IMR-90 (cell line): ENCODE measurements at regions not wholly inside any gene's neighbourhood (a gene's known extent, or its start where the extent isn't known, plus 50 kb on each side); places are given as distances from the start of the nearest gene placed in this dataset.

Source experiments
- BHLHE40 ChIP-seq: fragments of 150-350 bp; IDR thresholded peaks from 2 replicates; pipeline ENCODE4 v1.6.1; 2016; ENCODE audit warnings: mild to moderate bottlenecking, low read depth, low read length
- FOS ChIP-seq: fragments of 150-350 bp; IDR thresholded peaks from 2 replicates; pipeline ENCODE4 v1.6.1; 2016; ENCODE audit warnings: low read depth, low read length
- MAFK ChIP-seq: IDR thresholded peaks from 2 replicates; pipeline ENCODE4 v1.6.1; 2012; ENCODE audit warnings: low read depth, low read length, improper control_type of control experiment
- MAZ ChIP-seq: IDR thresholded peaks from 2 replicates; pipeline ENCODE4 v1.6.1; 2012; ENCODE audit warnings: low read depth, mild to moderate bottlenecking, low read length, improper control_type of control experiment, moderate library complexity, borderline replicate concordance
- MXI1 ChIP-seq: IDR thresholded peaks from 2 replicates; pipeline ENCODE4 v1.6.1; 2012; ENCODE audit warnings: low read depth, mild to moderate bottlenecking, low read length, moderate library complexity, borderline replicate concordance
- POLR2A ChIP-seq: IDR thresholded peaks from 2 replicates; pipeline ENCODE4 v1.6.1; 2012; ENCODE audit warnings: mild to moderate bottlenecking, low read depth, low read length
- RCOR1 ChIP-seq: IDR thresholded peaks from 2 replicates; pipeline ENCODE4 v1.6.1; 2012; ENCODE audit warnings: mild to moderate bottlenecking, low read length, improper control_type of control experiment; ENCODE audit not compliant: insufficient replicate concordance
- RFX5 ChIP-seq: IDR thresholded peaks from 2 replicates; pipeline ENCODE4 v1.8.0; 2012; ENCODE audit warnings: low read depth, mild to moderate bottlenecking, low read length, moderate library complexity
- TF ChIP-seq, protein P1 (sequence below): conservative IDR thresholded peaks from 2 replicates; pipeline ENCODE4 v1.5.1; 2012; ENCODE audit warnings: mild to moderate bottlenecking, low read depth, low read length, improper control_type of control experiment
- TF ChIP-seq, protein P2 (sequence below): fragments of 150-350 bp; IDR thresholded peaks from 2 replicates; pipeline ENCODE4 v1.6.1; 2017; ENCODE audit warnings: mild to moderate bottlenecking, antibody characterized with exemption, low read length, low read depth

DNA sequence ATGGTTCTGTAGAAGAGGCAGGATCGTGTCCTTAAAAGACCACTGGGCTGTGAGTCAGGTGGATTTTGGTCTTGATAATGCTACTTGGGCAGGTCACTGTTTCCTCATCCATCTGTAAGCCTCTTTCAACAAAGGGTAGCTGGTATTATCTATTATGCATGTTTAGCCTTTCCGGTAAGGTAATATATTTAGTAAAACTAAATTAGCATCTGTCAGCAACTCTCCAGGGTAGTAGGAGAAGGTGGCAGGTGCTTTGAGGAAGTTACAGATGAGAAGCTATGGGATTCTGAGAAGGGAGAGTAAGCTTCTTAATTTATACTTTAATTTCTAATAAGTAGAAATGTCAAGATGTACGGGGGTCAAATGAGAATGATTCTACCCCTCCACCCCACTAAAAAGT is 86.9 kb upstream of the TGM3 start:
- TF ChIP-seq, protein P1, sequence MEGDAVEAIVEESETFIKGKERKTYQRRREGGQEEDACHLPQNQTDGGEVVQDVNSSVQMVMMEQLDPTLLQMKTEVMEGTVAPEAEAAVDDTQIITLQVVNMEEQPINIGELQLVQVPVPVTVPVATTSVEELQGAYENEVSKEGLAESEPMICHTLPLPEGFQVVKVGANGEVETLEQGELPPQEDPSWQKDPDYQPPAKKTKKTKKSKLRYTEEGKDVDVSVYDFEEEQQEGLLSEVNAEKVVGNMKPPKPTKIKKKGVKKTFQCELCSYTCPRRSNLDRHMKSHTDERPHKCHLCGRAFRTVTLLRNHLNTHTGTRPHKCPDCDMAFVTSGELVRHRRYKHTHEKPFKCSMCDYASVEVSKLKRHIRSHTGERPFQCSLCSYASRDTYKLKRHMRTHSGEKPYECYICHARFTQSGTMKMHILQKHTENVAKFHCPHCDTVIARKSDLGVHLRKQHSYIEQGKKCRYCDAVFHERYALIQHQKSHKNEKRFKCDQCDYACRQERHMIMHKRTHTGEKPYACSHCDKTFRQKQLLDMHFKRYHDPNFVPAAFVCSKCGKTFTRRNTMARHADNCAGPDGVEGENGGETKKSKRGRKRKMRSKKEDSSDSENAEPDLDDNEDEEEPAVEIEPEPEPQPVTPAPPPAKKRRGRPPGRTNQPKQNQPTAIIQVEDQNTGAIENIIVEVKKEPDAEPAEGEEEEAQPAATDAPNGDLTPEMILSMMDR, result no peak
- TF ChIP-seq POLR2A, result no peak
- TF ChIP-seq MXI1, result no peak
- TF ChIP-seq MAFK, result no peak
- no peak for TF ChIP-seq MAZ
- TF ChIP-seq FOS, result no peak
- no peak for TF ChIP-seq BHLHE40
- TF ChIP-seq, protein P2, sequence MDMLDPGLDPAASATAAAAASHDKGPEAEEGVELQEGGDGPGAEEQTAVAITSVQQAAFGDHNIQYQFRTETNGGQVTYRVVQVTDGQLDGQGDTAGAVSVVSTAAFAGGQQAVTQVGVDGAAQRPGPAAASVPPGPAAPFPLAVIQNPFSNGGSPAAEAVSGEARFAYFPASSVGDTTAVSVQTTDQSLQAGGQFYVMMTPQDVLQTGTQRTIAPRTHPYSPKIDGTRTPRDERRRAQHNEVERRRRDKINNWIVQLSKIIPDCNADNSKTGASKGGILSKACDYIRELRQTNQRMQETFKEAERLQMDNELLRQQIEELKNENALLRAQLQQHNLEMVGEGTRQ, result no peak
- no peak for TF ChIP-seq RFX5
- TF ChIP-seq RCOR1, result no peak
